PC-9 (cell line): ENCODE measurements at regions not wholly inside any gene's neighbourhood (a gene's known extent, or its start where the extent isn't known, plus 50 kb on each side); places are given as distances from the start of the nearest gene placed in this dataset.
"Not testable (repeated sequence)": the region's sequence is repeated elsewhere in the genome, so short reads cannot be mapped to it uniquely, and the experiment has no call there.

Experiments used
- BruUV-seq: library from RNA; stranded (reverse); fragments of 400-500 nt; replicated peaks from 2 replicates; lab custom pipeline; 2021; lab: Mats Ljungman, UMichigan
- CTCF ChIA-PET: fragments of 300-600 bp; sonication (Branson Sonifier 250); formaldehyde crosslinking; loops from one replicate; lab custom pipeline; 2022; ENCODE audit warnings: antibody characterized with exemption; lab: Charles Lee
- POLR2A ChIA-PET: fragments of 300-600 bp; sonication (Branson Sonifier 250); formaldehyde crosslinking; loops from one replicate; lab custom pipeline; 2022; ENCODE audit warnings: antibody characterized with exemption; ENCODE audit not compliant: unreplicated experiment; lab: Charles Lee
- DNase-seq, 2 experiments: peaks; one replicate each; pipeline versions ENCODE4 v3.0.0 to v3.0.0-alpha.2; 2015 to 2022; ENCODE audit warnings: mixed read lengths in 1 of 2
- H2AFZ ChIP-seq: fragments of 200-600 bp; sonication (generic); 2 replicates; pipeline ENCODE4 v1.8.1; 2017; ENCODE audit warnings: antibody characterized with exemption
- H3F3A ChIP-seq: fragments of 200-600 bp; sonication (generic); 2 replicates; pipeline ENCODE4 v1.8.1; 2017; ENCODE audit warnings: antibody characterized with exemption, mild to moderate bottlenecking, low read depth; ENCODE audit not compliant: insufficient read depth
- H3K27ac ChIP-seq: fragments of 200-600 bp; sonication (generic); 2 replicates; pipeline ENCODE4 v1.6.1; 2016; ENCODE audit warnings: mixed run types
- H3K27me3 ChIP-seq: fragments of 200-600 bp; sonication (generic); 2 replicates; pipeline ENCODE4 v1.6.1; 2016; ENCODE audit warnings: low read depth, mixed run types; ENCODE audit not compliant: insufficient read depth
- H3K36me3 ChIP-seq: fragments of 200-600 bp; sonication (generic); 2 replicates; pipeline ENCODE4 v1.6.1; 2016; ENCODE audit warnings: low read depth, mixed run types
- H3K4me1 ChIP-seq: fragments of 200-600 bp; sonication (generic); replicated peaks from 2 replicates; pipeline ENCODE4 v1.6.1; 2016; ENCODE audit warnings: mixed run types; ENCODE audit not compliant: insufficient read depth
- H3K4me2 ChIP-seq: fragments of 200-600 bp; sonication (generic); 2 replicates; pipeline ENCODE4 v1.6.1; 2017; ENCODE audit warnings: mixed run types
- H3K4me3 ChIP-seq: fragments of 200-600 bp; sonication (generic); 2 replicates; pipeline ENCODE4 v1.6.1; 2016; ENCODE audit warnings: mixed run types
- H3K79me2 ChIP-seq: fragments of 200-600 bp; sonication (generic); 2 replicates; pipeline ENCODE4 v1.6.1; 2017; ENCODE audit warnings: low read depth, mixed run types
- H3K9me2 ChIP-seq: fragments of 200-600 bp; sonication (generic); 2 replicates; pipeline ENCODE4 v1.8.1; 2017; ENCODE audit warnings: mild to moderate bottlenecking; ENCODE audit not compliant: insufficient read depth
- H3K9me3 ChIP-seq: fragments of 200-600 bp; sonication (generic); 2 replicates; pipeline ENCODE4 v1.8.1; 2016; ENCODE audit warnings: low read depth; ENCODE audit not compliant: insufficient read depth
- H4K20me1 ChIP-seq: fragments of 200-600 bp; sonication (generic); 2 replicates; pipeline ENCODE4 v1.8.1; 2017; ENCODE audit not compliant: insufficient read depth
- CTCF ChIP-seq: fragments of 200-600 bp; sonication (generic); conservative IDR thresholded peaks from 2 replicates; pipeline ENCODE4 v1.6.1; 2017; ENCODE audit warnings: mixed run types, antibody characterized with exemption, mild to moderate bottlenecking, moderate library complexity
- EZH2 ChIP-seq: fragments of 200-600 bp; sonication (generic); IDR thresholded peaks from 2 replicates; pipeline ENCODE4 v1.8.0; 2017; ENCODE audit warnings: antibody characterized with exemption, low read depth
- intact Hi-C: fragments of 100-400 bp; cut with micrococcal nuclease; formaldehyde crosslinking; loops from one replicate; pipeline ENCODE4 v1.10.0; 2022; ENCODE audit not compliant: unreplicated experiment

GRCh38 chr21:25161571-25161970 is 445.7 kb downstream of the MRPL39 start:
- POLR2A ChIA-PET, result no interaction called here
- BruUV-seq, result no TSS peak

DNA sequence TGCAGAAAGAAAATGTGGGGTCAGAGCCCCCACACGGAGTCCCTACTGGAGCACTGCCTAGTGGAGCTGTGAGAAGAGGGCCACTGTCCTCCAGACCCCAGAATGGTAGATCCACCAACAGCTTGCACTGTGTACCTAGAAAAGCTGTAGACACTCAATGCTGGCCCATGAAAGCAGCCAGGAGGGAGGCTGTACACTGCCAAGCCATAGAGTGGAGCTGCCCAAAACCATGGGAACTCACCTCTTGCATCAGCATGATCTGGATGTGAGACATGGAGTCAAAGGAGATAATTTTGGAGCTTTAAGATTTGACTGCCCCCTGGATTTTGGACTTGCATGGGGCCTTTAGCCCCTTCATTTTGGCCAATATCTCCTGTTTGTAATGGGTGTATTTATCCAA is 452.3 kb downstream of the MRPL39 start:
- DNase-seq, H3K4me1 ChIP-seq, H3K79me2 ChIP-seq, H3K27ac ChIP-seq, H3K9me2 ChIP-seq, H3K9me3 ChIP-seq, CTCF ChIA-PET, BruUV-seq, POLR2A ChIA-PET, H4K20me1 ChIP-seq, H3K27me3 ChIP-seq, H3K36me3 ChIP-seq, H3F3A ChIP-seq, intact Hi-C loops, H3K4me2 ChIP-seq, H2AFZ ChIP-seq, H3K4me3 ChIP-seq: not testable (repeated sequence)

More at GRCh38 chr21:25161571-25161970, 445.7 kb downstream of the MRPL39 start:
- intact Hi-C loops, result no loop called here
- H4K20me1 ChIP-seq, result no peaks in the 10 kb centered on the region
- H3K27me3 ChIP-seq, result no peaks in the 10 kb centered on the region
- TF ChIP-seq EZH2, result no peak
- no peak for TF ChIP-seq CTCF
- no peaks in the 10 kb centered on the region for H3K4me1 ChIP-seq
- no peak overlapping the region for H2AFZ ChIP-seq
- H3K9me2 ChIP-seq, result no peaks in the 10 kb centered on the region
- no peaks in the 10 kb centered on the region for H3F3A ChIP-seq
- H3K27ac ChIP-seq, result no peak overlapping the region
- no peak for DNase-seq
- CTCF ChIA-PET, result no interaction called here
- H3K79me2 ChIP-seq, result no peaks in the 10 kb centered on the region
- no peaks in the 10 kb centered on the region for H3K36me3 ChIP-seq
- no peak overlapping the region for H3K4me2 ChIP-seq
- no peaks in the 10 kb centered on the region for H3K9me3 ChIP-seq
- H3K4me3 ChIP-seq, result no peak overlapping the region

DNA sequence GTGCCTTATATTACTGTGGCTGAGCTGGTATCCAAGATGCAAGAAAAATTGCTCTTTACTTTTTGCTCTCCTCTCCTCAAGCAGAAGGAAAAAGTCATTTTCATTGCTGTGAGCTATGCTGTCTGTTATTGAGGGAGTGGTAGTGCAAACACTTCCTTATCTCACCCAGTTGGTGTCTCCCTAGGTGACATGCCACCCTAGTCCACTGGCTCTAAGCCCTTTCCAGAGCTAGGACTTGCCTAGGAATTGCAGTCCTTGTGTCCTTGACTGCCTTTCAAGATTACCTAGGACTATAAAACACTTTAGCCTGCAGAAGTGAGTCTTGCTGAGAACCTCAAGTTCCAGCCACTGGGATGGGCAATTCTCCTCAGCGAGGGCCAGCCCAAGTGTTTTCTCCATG is 458.3 kb downstream of the MRPL39 start:
- DNase-seq, result no peak
- Histone ChIP-seq H3K9me2 (no peaks in the 10 kb centered on the region), H3K27ac (no peak overlapping the region), H3F3A (no peaks in the 10 kb centered on the region), H3K36me3 (no peaks in the 10 kb centered on the region), H3K4me3 (no peak overlapping the region), H3K4me2 (no peak overlapping the region), H3K27me3 (no peaks in the 10 kb centered on the region), H4K20me1 (no peaks in the 10 kb centered on the region), H3K4me1 (no peaks in the 10 kb centered on the region), H3K9me3 (no peaks in the 10 kb centered on the region), H3K79me2 (no peaks in the 10 kb centered on the region), H2AFZ (no peak overlapping the region)
- ChIA-PET CTCF (no interaction called here), POLR2A (no interaction called here)
- intact Hi-C loops, result no loop called here
- TF ChIP-seq EZH2 (no peak), CTCF (no peak)
- no TSS peak for BruUV-seq

GRCh38 chr21:25139414-25139813 is 467.9 kb downstream of the MRPL39 start:
- no peak overlapping the region for H2AFZ ChIP-seq
- H4K20me1 ChIP-seq, result no peaks in the 10 kb centered on the region
- H3K4me3 ChIP-seq, result no peak overlapping the region
- H3K4me1 ChIP-seq, result no peaks in the 10 kb centered on the region
- intact Hi-C loops, result no loop called here
- POLR2A ChIA-PET, result no interaction called here
- no peaks in the 10 kb centered on the region for H3K36me3 ChIP-seq
- no peak for TF ChIP-seq CTCF
- no peak for TF ChIP-seq EZH2
- DNase-seq, result no peak
- BruUV-seq, result no TSS peak
- no peaks in the 10 kb centered on the region for H3K27me3 ChIP-seq
- no peaks in the 10 kb centered on the region for H3K9me3 ChIP-seq
- H3F3A ChIP-seq, result no peaks in the 10 kb centered on the region
- H3K9me2 ChIP-seq, result no peaks in the 10 kb centered on the region
- no peaks in the 10 kb centered on the region for H3K79me2 ChIP-seq
- H3K27ac ChIP-seq, result no peak overlapping the region
- no peak overlapping the region for H3K4me2 ChIP-seq
- CTCF ChIA-PET, result no interaction called here
